NB4 (cell line): ENCODE measurements at regions not wholly inside any gene's neighbourhood (a gene's known extent, or its start where the extent isn't known, plus 50 kb on each side); places are given as distances from the start of the nearest gene placed in this dataset.

Source experiments
- DNase-seq: peaks from one replicate; pipeline ENCODE4 v3.0.0; 2010; ENCODE audit warnings: low read depth
- H3K4me3 ChIP-seq: one replicate; pipeline ENCODE4 v1.5.1; 2011; ENCODE audit warnings: mild to moderate bottlenecking, low read depth, low read length, moderate library complexity
- CTCF ChIP-seq: IDR thresholded peaks from one replicate; pipeline ENCODE4 v1.5.1; 2012; ENCODE audit warnings: low read depth, low read length
- MAX ChIP-seq: IDR thresholded peaks from 2 replicates; pipeline ENCODE4 v1.6.1; 2011; ENCODE audit warnings: low read depth, low read length
- MYC ChIP-seq: IDR thresholded peaks from 2 replicates; pipeline ENCODE4 v1.6.1; 2011; ENCODE audit warnings: low read depth, low read length
- POLR2A ChIP-seq: IDR thresholded peaks from 2 replicates; pipeline ENCODE4 v1.6.1; 2011; ENCODE audit warnings: mild to moderate bottlenecking; ENCODE audit not compliant: insufficient read length; ENCODE audit errors: extremely low read depth

- no peak for TF ChIP-seq POLR2A
- TF ChIP-seq MYC: no peak
- no peak for TF ChIP-seq CTCF
- TF ChIP-seq MAX: no peak
- DNase-seq: no peak
- no peak overlapping the region for H3K4me3 ChIP-seq
Observed at GRCh38 chr2:74076074-74076470, 71.6 kb downstream of the BOLA3 start.

GRCh38 chr2:74077636-74078035, 70.1 kb downstream of the BOLA3 start:
- no peak overlapping the region for H3K4me3 ChIP-seq
- DNase-seq: no peak
- TF ChIP-seq MYC (no peak), CTCF (no peak), POLR2A (no peak), MAX (no peak)

- DNase-seq: no peak
- no peak overlapping the region for H3K4me3 ChIP-seq
- TF ChIP-seq MYC (no peak), MAX (no peak), CTCF (no peak), POLR2A (no peak)
Observed at GRCh38 chr2:74078466-74078865, 69.2 kb downstream of the BOLA3 start.

- H3K4me3 ChIP-seq: no peak overlapping the region
- peak; percentile 35 for DNase-seq
- TF ChIP-seq POLR2A: no peak
- no peak for TF ChIP-seq MYC
- no peak for TF ChIP-seq CTCF
- TF ChIP-seq MAX: no peak
Observed at GRCh38 chr2:74079522-74080341, 68.0 kb downstream of the BOLA3 start.

GRCh38 chr2:74080346-74080745, 67.4 kb downstream of the BOLA3 start:
- H3K4me3 ChIP-seq: no peak overlapping the region
- TF ChIP-seq CTCF (no peak), MYC (no peak), MAX (no peak), POLR2A (no peak)

More at GRCh38 chr2:74080346-74080745, 67.4 kb downstream of the BOLA3 start:
- DNase-seq: no peak
